Activated naive CD4-positive, alpha-beta T cell treated with anti-CD3 and anti-CD28 coated beads, Interleukin-2, amount 50 U/mL, for 72 hours (primary cell): ENCODE measurements at regions not wholly inside any gene's neighbourhood (a gene's known extent, or its start where the extent isn't known, plus 50 kb on each side); places are given as distances from the start of the nearest gene placed in this dataset.

Source experiments
- ATAC-seq, 2 donors: fragments of 150-1000 bp; cut with Tn5 transposase; 2 replicates each; pipeline ENCODE4 v1.10.0; 2021; ENCODE audit warnings: mild to moderate bottlenecking in 2 of 2, moderate library complexity in 2 of 2
- DNase-seq, 2 donors: peaks; one replicate each; pipeline ENCODE4 v3.0.0; 2021 to 2022; ENCODE audit warnings: low spot score in 2 of 2
- H3K27ac Mint-ChIP-seq, 2 donors: one replicate each; pipeline ENCODE4 v1.8.0; 2022; ENCODE audit warnings: mild to moderate bottlenecking in 2 of 2, mixed read lengths in 2 of 2
- H3K36me3 Mint-ChIP-seq, 2 donors: one replicate each; pipeline ENCODE4 v1.8.0; 2022; ENCODE audit warnings: mixed read lengths in 2 of 2
- H3K9me3 Mint-ChIP-seq, 2 donors: one replicate each; pipeline ENCODE4 v1.8.0; 2022; ENCODE audit warnings: mixed read lengths in 2 of 2

GRCh38 chr13:51518827-51519226, 65.4 kb upstream of the WDFY2 start:
- Mint-ChIP-seq H3K27ac (no peak overlapping the region), H3K36me3 (peaks cover 0 to 6% of the 10 kb centered on the region in 2 donors), H3K9me3 (peaks cover 0 to 4% of the 10 kb centered on the region in 2 donors)
- ATAC-seq (peak; percentile 67 to 80), DNase-seq (no peak)

GRCh38 chr13:51519771-51520216, 64.5 kb upstream of the WDFY2 start:
- no peak for ATAC-seq
- Mint-ChIP-seq H3K27ac (no peak overlapping the region), H3K36me3 (no peaks in the 10 kb centered on the region), H3K9me3 (no peaks in the 10 kb centered on the region)
- DNase-seq = no peak

DNA sequence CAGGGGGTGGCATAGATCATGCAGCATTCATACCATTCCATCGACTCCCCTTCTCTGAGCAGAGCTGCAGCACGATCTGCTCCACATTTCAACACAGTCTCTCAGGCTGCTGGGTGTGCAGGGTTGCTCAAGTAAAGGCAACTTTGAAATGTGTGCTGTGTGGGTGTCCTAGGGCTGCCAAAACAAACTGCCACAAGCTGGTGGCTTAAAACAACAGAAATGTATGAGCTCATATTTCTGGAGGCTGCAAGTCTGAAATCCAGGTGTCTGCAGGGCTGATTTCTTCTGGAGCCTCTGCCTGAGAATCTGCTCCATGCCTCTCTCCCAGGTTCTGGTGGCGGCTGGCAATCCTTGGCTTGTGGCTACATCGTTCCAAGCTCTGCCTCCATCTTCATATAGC, 63.7 kb upstream of the WDFY2 start:
- Mint-ChIP-seq H3K27ac (no peak overlapping the region), H3K36me3 (no peaks in the 10 kb centered on the region), H3K9me3 (no peaks in the 10 kb centered on the region)
- ATAC-seq (no peak), DNase-seq (no peak)

GRCh38 chr13:51523082-51523518, 61.2 kb upstream of the WDFY2 start:
- peak in 1 of 2 donors; percentile 56 for ATAC-seq
- H3K27ac Mint-ChIP-seq = no peak overlapping the region
- DNase-seq = no peak
- peaks cover 0 to 10% of the 10 kb centered on the region in 2 donors for H3K9me3 Mint-ChIP-seq
- H3K36me3 Mint-ChIP-seq = peaks cover 7 to 12% of the 10 kb centered on the region in 2 donors

DNA sequence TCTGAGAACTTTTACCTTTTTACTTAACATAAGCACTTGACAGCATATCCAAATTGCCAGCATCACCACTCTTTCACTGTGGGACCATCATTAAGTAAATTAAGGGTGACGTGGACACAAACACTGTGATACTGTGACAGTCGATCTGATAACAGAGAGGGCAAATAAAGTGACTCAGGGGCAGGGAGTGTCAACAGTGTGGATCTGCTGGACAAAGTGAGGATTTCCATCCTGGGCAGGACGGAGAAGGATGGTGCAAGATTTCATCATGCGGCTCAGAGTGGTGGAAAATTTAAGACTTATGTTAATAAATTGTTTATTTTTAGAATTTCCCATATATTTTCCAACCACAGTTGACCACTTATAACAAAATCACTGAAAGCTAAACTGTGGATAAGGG, 60.0 kb upstream of the WDFY2 start:
- Mint-ChIP-seq H3K36me3 (peaks cover 11 to 12% of the 10 kb centered on the region in 2 donors), H3K27ac (no peak overlapping the region), H3K9me3 (peaks cover 0 to 15% of the 10 kb centered on the region in 2 donors)
- no peak for ATAC-seq
- no peak for DNase-seq

DNA sequence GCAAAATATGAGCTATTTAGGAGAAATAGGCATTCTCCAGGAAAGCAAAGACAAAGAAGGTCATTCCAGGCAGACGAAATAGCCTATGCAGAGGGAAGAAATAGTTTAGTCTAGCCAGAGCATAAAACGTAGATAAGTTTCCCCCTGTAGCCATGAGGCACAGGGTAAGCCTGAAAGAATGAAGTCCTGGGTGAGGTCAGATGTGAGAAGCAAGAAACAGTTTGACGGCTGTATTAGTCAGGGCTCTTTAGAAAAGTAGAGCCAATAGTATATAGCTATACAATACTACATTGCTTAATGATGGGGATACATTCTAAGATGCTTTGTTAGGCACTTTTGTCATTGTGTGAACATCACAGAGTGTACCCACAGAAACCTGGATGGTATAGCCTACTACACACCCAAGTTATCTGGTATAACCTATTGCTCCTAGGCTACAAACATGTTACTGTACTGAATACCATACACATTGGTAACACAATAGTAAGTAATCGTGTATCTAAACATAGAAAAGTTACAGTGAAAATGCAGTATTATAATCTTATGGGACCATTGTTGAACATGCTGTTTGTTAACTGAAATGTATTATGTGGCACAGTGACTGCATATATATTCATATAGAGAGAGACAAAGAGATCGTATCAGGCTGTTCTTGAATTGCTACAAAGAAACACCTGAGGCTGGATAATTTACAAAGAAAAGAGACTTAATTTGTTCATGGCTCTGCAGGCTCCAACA, 59.3 kb upstream of the WDFY2 start:
- ATAC-seq (no peak), DNase-seq (no peak)
- H3K36me3 Mint-ChIP-seq = peaks cover 11 to 14% of the 10 kb centered on the region in 2 donors
- H3K9me3 Mint-ChIP-seq = peaks cover 0 to 16% of the 10 kb centered on the region in 2 donors
- H3K27ac Mint-ChIP-seq = no peak overlapping the region

DNA sequence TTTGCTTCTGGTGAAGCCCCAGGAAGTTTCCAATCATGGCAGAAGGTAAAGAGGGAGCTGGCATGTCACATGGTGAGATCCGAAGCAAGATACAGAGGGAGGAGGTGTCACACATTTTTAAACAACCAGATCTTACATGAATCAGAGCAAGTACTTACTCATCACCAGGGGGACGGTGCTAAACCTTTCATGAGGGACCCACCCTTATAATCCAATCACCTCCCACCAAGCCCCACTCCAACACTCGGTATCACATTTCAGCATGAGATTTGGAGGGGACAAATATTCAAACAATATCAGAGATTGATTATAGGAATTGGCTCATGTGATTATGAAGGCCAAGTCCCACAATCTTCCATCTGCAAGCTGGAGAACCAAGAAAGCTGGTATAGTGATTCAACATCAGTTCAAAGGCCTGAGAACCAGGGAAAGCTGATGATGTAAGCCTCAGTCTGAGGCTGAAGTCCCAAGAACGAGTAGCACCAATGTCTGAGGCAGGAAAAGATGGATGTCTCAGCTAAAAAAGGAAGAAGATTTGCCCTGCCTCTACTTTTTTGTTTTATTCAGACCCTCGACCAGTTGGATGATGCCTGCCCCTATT, 58.6 kb upstream of the WDFY2 start:
- ATAC-seq (no peak), DNase-seq (no peak)
- Mint-ChIP-seq H3K9me3 (peaks cover 0 to 19% of the 10 kb centered on the region in 2 donors), H3K27ac (no peak overlapping the region), H3K36me3 (peaks cover 11 to 20% of the 10 kb centered on the region in 2 donors)

DNA sequence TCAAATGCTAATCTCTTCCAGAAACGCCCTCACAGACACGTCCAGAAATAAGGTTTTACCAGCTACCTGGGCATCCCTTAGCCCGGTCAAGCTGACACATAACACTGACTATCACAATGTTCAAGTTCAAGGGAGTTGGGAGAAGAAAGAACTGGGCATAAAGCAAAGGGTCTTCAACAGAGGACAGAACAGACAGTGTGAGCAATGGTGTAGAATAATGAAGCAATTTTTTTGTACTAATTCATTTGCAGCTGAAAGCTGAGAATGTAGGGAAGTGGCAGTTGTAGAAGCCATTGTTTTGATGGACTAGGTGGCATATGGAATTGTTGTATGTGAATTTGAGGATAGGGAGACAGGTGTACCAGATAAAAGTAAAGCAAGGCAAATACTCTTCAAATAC, 58.1 kb upstream of the WDFY2 start:
- Mint-ChIP-seq H3K9me3 (peaks cover 0 to 19% of the 10 kb centered on the region in 2 donors), H3K36me3 (peaks cover 11 to 26% of the 10 kb centered on the region in 2 donors)
- no peak for ATAC-seq

DNA sequence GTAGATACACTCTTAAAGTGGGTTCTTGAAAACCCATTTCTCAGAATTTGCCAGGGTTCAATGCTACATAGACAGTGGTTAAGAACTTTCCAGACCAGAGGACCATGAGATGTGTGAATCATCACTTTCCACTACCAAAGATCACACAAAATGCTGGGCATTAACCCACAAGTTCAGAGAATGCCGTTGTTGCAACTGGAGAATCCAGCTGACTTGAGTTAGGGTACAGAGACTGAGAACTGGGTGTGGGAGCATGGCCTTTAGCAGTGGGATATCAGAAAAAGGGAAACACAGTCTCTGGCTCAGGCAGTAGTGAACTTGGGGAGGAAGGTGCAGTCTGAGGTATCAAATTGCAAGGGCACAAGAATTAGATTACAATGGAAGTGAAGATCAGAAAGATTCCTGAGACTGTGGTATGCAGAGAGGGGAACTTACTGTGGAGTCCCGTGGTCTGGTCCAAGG, 51.5 kb upstream of the WDFY2 start:
- DNase-seq (no peak), ATAC-seq (peak; percentile 46 to 52)
- Mint-ChIP-seq H3K9me3 (peaks cover 0 to 12% of the 10 kb centered on the region in 2 donors), H3K36me3 (peaks cover 6 to 18% of the 10 kb centered on the region in 2 donors), H3K27ac (no peak overlapping the region)

More for the DNA sequence above, 58.1 kb upstream of the WDFY2 start:
- DNase-seq = no peak
- no peak overlapping the region for H3K27ac Mint-ChIP-seq

DNA sequence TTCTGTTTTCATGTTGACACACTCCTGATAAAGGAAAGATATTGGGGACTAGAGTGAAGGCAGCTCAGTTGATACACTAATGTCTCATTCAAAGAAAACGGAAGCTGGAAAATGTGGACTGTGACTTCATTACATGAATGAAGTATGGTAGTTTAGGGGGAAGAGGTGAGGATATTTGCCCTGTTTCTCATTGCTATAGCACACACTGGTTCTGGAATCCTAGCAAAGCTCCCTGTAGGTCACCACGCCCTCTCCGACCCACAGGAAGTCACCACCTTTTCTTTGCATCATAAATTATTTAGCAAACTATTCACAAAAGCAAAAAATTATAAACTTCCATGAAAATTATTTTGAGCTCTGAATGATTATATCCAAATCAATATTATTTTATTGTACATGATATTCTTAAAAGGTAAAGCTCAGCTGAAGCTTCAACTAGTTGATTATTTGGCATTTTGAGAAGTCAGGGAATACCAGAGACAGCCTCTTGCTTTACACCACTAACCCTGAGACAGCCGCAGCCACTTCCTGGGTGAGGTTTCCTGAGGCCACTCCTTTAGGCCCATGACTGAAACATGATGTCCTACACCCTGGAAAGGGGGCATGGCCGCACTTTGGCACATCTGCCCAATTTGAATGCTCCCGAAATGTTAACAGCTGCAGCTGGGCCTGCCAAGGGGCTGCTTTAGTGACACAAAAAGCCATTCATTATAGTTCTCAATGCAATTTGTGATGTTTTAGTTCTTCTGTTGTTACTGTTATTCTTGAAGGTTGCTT, 50.0 kb upstream of the WDFY2 start:
- Mint-ChIP-seq H3K9me3 (peaks cover 0 to 5% of the 10 kb centered on the region in 2 donors), H3K36me3 (peaks cover under 1 to 16% of the 10 kb centered on the region in 2 donors), H3K27ac (no peak overlapping the region)
- no peak for DNase-seq
- ATAC-seq = peak in 1 of 2 donors; percentile 81
